Tibial nerve (tissue), 4 donors: ENCODE measurements at regions not wholly inside any gene's neighbourhood (a gene's known extent, or its start where the extent isn't known, plus 50 kb on each side); places are given as distances from the start of the nearest gene placed in this dataset.

ENCODE experiments used
- DNase-seq, 2 donors: peaks; one replicate each; pipeline ENCODE4 v3.0.0-alpha.2; 2019; ENCODE audit warnings: low spot score in 2 of 2
- H3K27ac ChIP-seq, 4 donors: fragments of 200-600 bp; sonication (generic) in 3 of 4; one replicate each; pipeline ENCODE4 v1.5.1; 2017 to 2019; ENCODE audit warnings: mild to moderate bottlenecking in 1 of 4
- H3K27me3 ChIP-seq, 2 donors: fragments of 200-600 bp; sonication (generic) in 1 of 2; one replicate each; pipeline versions ENCODE4 v1.5.1 to v1.6.0; 2017 to 2019
- H3K36me3 ChIP-seq, 3 donors: fragments of 200-600 bp; sonication (generic); one replicate each; pipeline ENCODE4 v1.5.1; 2018 to 2019
- H3K4me1 ChIP-seq, 4 donors: fragments of 200-600 bp; sonication (generic) in 3 of 4; one replicate each; pipeline ENCODE4 v1.5.1; 2017 to 2019
- H3K4me3 ChIP-seq, 4 donors: fragments of 200-600 bp; sonication (generic) in 3 of 4; one replicate each; pipeline ENCODE4 v1.5.1; 2017 to 2019; ENCODE audit warnings: mild to moderate bottlenecking in 1 of 4, moderate library complexity in 1 of 4
- H3K9me3 ChIP-seq, 4 donors: fragments of 200-600 bp; sonication (generic) in 3 of 4; one replicate each; pipeline ENCODE4 v1.5.1; 2017 to 2019
- CTCF ChIP-seq, 5 experiments: fragments of 200-600 bp in 3 of 5; fragments of 450-650 bp in 2 of 5; sonication (generic) in 3 of 5; IDR thresholded peaks; one replicate each; pipeline ENCODE4 v1.5.1; 2016 to 2019; ENCODE audit warnings: antibody characterized with exemption in 5 of 5, mild to moderate bottlenecking in 3 of 5, moderate library complexity in 2 of 5
- EP300 ChIP-seq, 2 donors: sonication (generic); formaldehyde crosslinking; IDR thresholded peaks; one replicate each; pipeline ENCODE4 v1.6.1; 2017; ENCODE audit warnings: antibody characterized with exemption in 2 of 2, mild to moderate bottlenecking in 1 of 2
- POLR2A ChIP-seq, 2 donors: fragments of 450-650 bp; IDR thresholded peaks; one replicate each; pipeline ENCODE4 v1.6.1; 2017; ENCODE audit warnings: antibody characterized with exemption in 2 of 2, mild to moderate bottlenecking in 2 of 2, moderate library complexity in 2 of 2
- WGBS, 2 donors: methylation state at CpG; one replicate each; pipeline ENCODE4 v1.1.5; 2018; 5-methylcytosine and 5-hydroxymethylcytosine counted together

- DNase-seq = no peak
- Histone ChIP-seq H3K27me3 (no peaks in the 10 kb centered on the region), H3K4me1 (no peaks in the 10 kb centered on the region), H3K27ac (no peak overlapping the region), H3K36me3 (no peaks in the 10 kb centered on the region), H3K9me3 (no peaks in the 10 kb centered on the region), H3K4me3 (no peak overlapping the region)
- WGBS, 2 donors = 58 to 64% methylated on average over 3 of the region's 3 CpGs
- TF ChIP-seq POLR2A (IDR thresholded peaks at IDR 0.05) = no peak
- TF ChIP-seq CTCF (IDR thresholded peaks at IDR 0.05) = no peak
- TF ChIP-seq EP300 (IDR thresholded peaks at IDR 0.05) = no peak
These were observed 61.1 kb downstream of the SCN11A start for GRCh38 chr3:38990621-38991020.

- TF ChIP-seq POLR2A (IDR thresholded peaks at IDR 0.05) = no peak
- TF ChIP-seq EP300 (IDR thresholded peaks at IDR 0.05) = no peak
- TF ChIP-seq CTCF (IDR thresholded peaks at IDR 0.05) = no peak
- Histone ChIP-seq H3K9me3 (no peaks in the 10 kb centered on the region), H3K4me3 (no peak overlapping the region), H3K4me1 (no peaks in the 10 kb centered on the region), H3K36me3 (no peaks in the 10 kb centered on the region), H3K27me3 (no peaks in the 10 kb centered on the region), H3K27ac (no peak overlapping the region)
- WGBS, 2 donors = 51 to 64% methylated on average over 4 to 7 of the region's 7 CpGs
- DNase-seq = no peak
These were observed 61.7 kb downstream of the SCN11A start for GRCh38 chr3:38989917-38990510.

- 90 to 91% methylated on average over 3 of the region's 3 CpGs for WGBS, 2 donors
- Histone ChIP-seq H3K9me3 (no peaks in the 10 kb centered on the region), H3K4me1 (no peaks in the 10 kb centered on the region), H3K27ac (no peak overlapping the region), H3K36me3 (no peaks in the 10 kb centered on the region), H3K27me3 (no peaks in the 10 kb centered on the region), H3K4me3 (no peak overlapping the region)
- TF ChIP-seq POLR2A (IDR thresholded peaks at IDR 0.05) (no peak), CTCF (IDR thresholded peaks at IDR 0.05) (no peak), EP300 (IDR thresholded peaks at IDR 0.05) (no peak)
- DNase-seq = no peak
These were observed 62.8 kb downstream of the SCN11A start for GRCh38 chr3:38988955-38989354.

GRCh38 chr3:38987456-38987855, 64.3 kb downstream of the SCN11A start:
- no peak for DNase-seq
- H3K4me3 ChIP-seq = no peak overlapping the region
- H3K36me3 ChIP-seq = no peaks in the 10 kb centered on the region
- no peak overlapping the region for H3K27ac ChIP-seq
- no peaks in the 10 kb centered on the region for H3K4me1 ChIP-seq
- no peaks in the 10 kb centered on the region for H3K27me3 ChIP-seq
- 62 to 77% methylated on average over 3 of the region's 3 CpGs for WGBS, 2 donors
- TF ChIP-seq POLR2A (IDR thresholded peaks at IDR 0.05) = no peak
- TF ChIP-seq CTCF (IDR thresholded peaks at IDR 0.05) = no peak
- TF ChIP-seq EP300 (IDR thresholded peaks at IDR 0.05) = no peak
- H3K9me3 ChIP-seq = no peaks in the 10 kb centered on the region

GRCh38 chr3:38986901-38987300, 64.8 kb downstream of the SCN11A start:
- TF ChIP-seq EP300 (IDR thresholded peaks at IDR 0.05) = no peak
- no peak for TF ChIP-seq CTCF (IDR thresholded peaks at IDR 0.05)
- TF ChIP-seq POLR2A (IDR thresholded peaks at IDR 0.05) = no peak
- WGBS, 2 donors = 64 to 84% methylated on average over 4 of the region's 4 CpGs
- no peak for DNase-seq
- no peaks in the 10 kb centered on the region for H3K36me3 ChIP-seq
- no peak overlapping the region for H3K27ac ChIP-seq
- H3K4me1 ChIP-seq = no peaks in the 10 kb centered on the region
- no peaks in the 10 kb centered on the region for H3K27me3 ChIP-seq
- no peaks in the 10 kb centered on the region for H3K9me3 ChIP-seq
- H3K4me3 ChIP-seq = no peak overlapping the region
